DOHH2 (cell line): ENCODE measurements at regions not wholly inside any gene's neighbourhood (a gene's known extent, or its start where the extent isn't known, plus 50 kb on each side); places are given as distances from the start of the nearest gene placed in this dataset.

Experiments
- H3F3A ChIP-seq: fragments of 200-600 bp; sonication (generic), shearing (Covaris generic); 2 replicates; pipeline ENCODE4 v1.6.0; 2016; ENCODE audit warnings: antibody characterized with exemption, mild to moderate bottlenecking; ENCODE audit not compliant: control insufficient read depth, insufficient read depth
- H3K27ac ChIP-seq: fragments of 200-600 bp; sonication (generic); 2 replicates; pipeline ENCODE4 v1.5.1; 2014; ENCODE audit warnings: low read depth, mild to moderate bottlenecking, low read length, moderate library complexity
- H3K27me3 ChIP-seq: fragments of 200-600 bp; sonication (generic); 2 replicates; pipeline ENCODE4 v1.6.1; 2014; ENCODE audit warnings: mild to moderate bottlenecking, low read length, mixed read lengths; ENCODE audit not compliant: control insufficient read depth
- H3K36me3 ChIP-seq: fragments of 200-600 bp; sonication (generic); 2 replicates; pipeline ENCODE4 v1.6.1; 2014; ENCODE audit warnings: mild to moderate bottlenecking, low read length, moderate library complexity, mixed read lengths; ENCODE audit not compliant: control insufficient read depth
- H3K4me1 ChIP-seq: fragments of 200-600 bp; sonication (generic); 2 replicates; pipeline ENCODE4 v1.6.1; 2014; ENCODE audit warnings: mild to moderate bottlenecking, low read length, mixed read lengths; ENCODE audit not compliant: control insufficient read depth
- H3K4me2 ChIP-seq: fragments of 200-600 bp; sonication (generic); 2 replicates; pipeline ENCODE4 v1.6.0; 2014; ENCODE audit warnings: mild to moderate bottlenecking, low read length, moderate library complexity
- H3K4me3 ChIP-seq: fragments of 200-600 bp; sonication (generic); 2 replicates; pipeline ENCODE4 v1.5.1; 2014; ENCODE audit warnings: mild to moderate bottlenecking, low read length, mixed read lengths
- H3K79me2 ChIP-seq: fragments of 200-600 bp; sonication (generic); 2 replicates; pipeline ENCODE4 v1.6.1; 2014; ENCODE audit warnings: mild to moderate bottlenecking, low read length, mixed read lengths; ENCODE audit not compliant: control insufficient read depth
- H3K9me2 ChIP-seq: fragments of 200-600 bp; sonication (generic); replicated peaks from 2 replicates; pipeline ENCODE4 v1.6.1; 2014; ENCODE audit warnings: mild to moderate bottlenecking, low read length, mixed read lengths; ENCODE audit not compliant: control insufficient read depth
- H3K9me3 ChIP-seq: fragments of 200-600 bp; sonication (generic); 2 replicates; pipeline ENCODE4 v1.6.1; 2014; ENCODE audit warnings: antibody characterized with exemption, low read length, mixed read lengths; ENCODE audit not compliant: control insufficient read depth, insufficient read depth
- H4K20me1 ChIP-seq: fragments of 200-600 bp; sonication (generic); 2 replicates; pipeline ENCODE4 v1.6.0; 2014; ENCODE audit warnings: low read depth, mild to moderate bottlenecking, antibody characterized with exemption, low read length, moderate library complexity; ENCODE audit not compliant: control insufficient read depth, insufficient read depth
- CTCF ChIP-seq: fragments of 200-600 bp; sonication (generic); IDR thresholded peaks from one replicate; pipeline ENCODE4 v1.5.1; 2014; ENCODE audit warnings: antibody characterized with exemption, mild to moderate bottlenecking, low read depth, low read length; ENCODE audit not compliant: poor library complexity, severe bottlenecking
- EZH2phosphoT487 ChIP-seq: fragments of 200-600 bp; sonication (generic); IDR thresholded peaks from 2 replicates; pipeline ENCODE4 v1.6.1; 2017; ENCODE audit warnings: borderline replicate concordance, mild to moderate bottlenecking, antibody characterized with exemption, low read length, moderate library complexity, mixed read lengths

GRCh38 chr14:95611293-95611880 lies 74.8 kb upstream of the TCL1B start:
- no peaks in the 10 kb centered on the region for H3K9me3 ChIP-seq
- H3K36me3 ChIP-seq = no peaks in the 10 kb centered on the region
- no peak overlapping the region for H3K4me3 ChIP-seq
- TF ChIP-seq CTCF = peak; percentile 12
- no peak for TF ChIP-seq EZH2phosphoT487
- peaks cover 79% of the 10 kb centered on the region for H3K27me3 ChIP-seq
- H4K20me1 ChIP-seq = no peaks in the 10 kb centered on the region; the same call in 1 of the 2 replicates
- H3K4me1 ChIP-seq = no peaks in the 10 kb centered on the region
- no peak overlapping the region for H3K27ac ChIP-seq
- no peaks in the 10 kb centered on the region for H3F3A ChIP-seq
- H3K79me2 ChIP-seq = no peaks in the 10 kb centered on the region
- no peaks in the 10 kb centered on the region for H3K9me2 ChIP-seq
- H3K4me2 ChIP-seq = no peak overlapping the region

GRCh38 chr14:95614349-95614748 lies 71.9 kb upstream of the TCL1B start:
- Histone ChIP-seq H3K36me3 (no peaks in the 10 kb centered on the region), H3K4me3 (no peak overlapping the region), H3K4me1 (no peaks in the 10 kb centered on the region), H3F3A (no peaks in the 10 kb centered on the region), H3K9me2 (no peaks in the 10 kb centered on the region), H3K27me3 (peaks cover 61% of the 10 kb centered on the region), H3K27ac (no peak overlapping the region), H3K79me2 (no peaks in the 10 kb centered on the region), H3K9me3 (no peaks in the 10 kb centered on the region), H4K20me1 (no peaks in the 10 kb centered on the region), H3K4me2 (no peak overlapping the region)
- no peak for TF ChIP-seq EZH2phosphoT487
- no peak for TF ChIP-seq CTCF

- Histone ChIP-seq H4K20me1 (no peaks in the 10 kb centered on the region), H3K9me3 (no peaks in the 10 kb centered on the region), H3K4me1 (no peaks in the 10 kb centered on the region), H3K9me2 (no peaks in the 10 kb centered on the region), H3K27ac (no peak overlapping the region), H3K4me2 (no peak overlapping the region), H3K27me3 (peaks cover 45% of the 10 kb centered on the region), H3F3A (no peaks in the 10 kb centered on the region), H3K4me3 (no peak overlapping the region), H3K79me2 (no peaks in the 10 kb centered on the region), H3K36me3 (no peaks in the 10 kb centered on the region)
- TF ChIP-seq EZH2phosphoT487 (no peak), CTCF (no peak)
These were observed 69.5 kb upstream of the TCL1B start for GRCh38 chr14:95616745-95617144.
